Fibroblast of lung (primary cell): ENCODE measurements at regions not wholly inside any gene's neighbourhood (a gene's known extent, or its start where the extent isn't known, plus 50 kb on each side); places are given as distances from the start of the nearest gene placed in this dataset.

Source experiments
- DNase-seq, 2 donors: peaks; one replicate each; pipeline versions ENCODE4 v3.0.0 to v3.0.0-alpha.2; 2010; ENCODE audit warnings: low read depth in 2 of 2
- H2AFZ ChIP-seq: 2 replicates; pipeline ENCODE4 v1.5.1; 2012; ENCODE audit warnings: low read length, control low read depth, inconsistent platforms
- H3K27ac ChIP-seq: 2 replicates; pipeline ENCODE4 v1.5.1; 2011; ENCODE audit warnings: low read length, control low read depth; ENCODE audit not compliant: insufficient read depth
- H3K27me3 ChIP-seq: 2 replicates; pipeline ENCODE4 v1.5.1; 2011; ENCODE audit warnings: mild to moderate bottlenecking, low read length; ENCODE audit not compliant: control insufficient read depth, insufficient read depth
- H3K36me3 ChIP-seq: 2 replicates; pipeline ENCODE4 v1.5.1; 2011; ENCODE audit warnings: low read length; ENCODE audit not compliant: control insufficient read depth, insufficient read depth
- H3K4me1 ChIP-seq: 2 replicates; pipeline ENCODE4 v1.5.1; 2011; ENCODE audit warnings: low read length; ENCODE audit not compliant: control insufficient read depth, insufficient read depth; ENCODE audit errors: extremely low read depth
- H3K4me2 ChIP-seq: 2 replicates; pipeline ENCODE4 v1.5.1; 2011; ENCODE audit warnings: low read length, control low read depth; ENCODE audit not compliant: insufficient read depth; ENCODE audit errors: extremely low read depth
- H3K4me3 ChIP-seq, 4 experiments: fragments of 200-600 bp in 1 of 4; sonication (generic) in 1 of 4; replicated peaks in 1 of 4; 2 replicates each; pipeline ENCODE4 v1.5.1; 2011 to 2016; ENCODE audit warnings: low read length in 4 of 4, low read depth in 3 of 4, mild to moderate bottlenecking in 3 of 4, control low read depth in 2 of 4, inconsistent platforms in 1 of 4, mixed read lengths in 1 of 4; ENCODE audit not compliant: insufficient read depth in 1 of 4; ENCODE audit errors: control extremely low read depth in 1 of 4
- H3K79me2 ChIP-seq: 2 replicates; pipeline ENCODE4 v1.5.1; 2012; ENCODE audit warnings: mild to moderate bottlenecking, low read length, inconsistent platforms; ENCODE audit not compliant: control insufficient read depth, insufficient read depth
- H3K9ac ChIP-seq: 2 replicates; pipeline ENCODE4 v1.5.1; 2011; ENCODE audit warnings: mild to moderate bottlenecking, low read length, control low read depth; ENCODE audit not compliant: insufficient read depth
- H3K9me3 ChIP-seq: 2 replicates; pipeline ENCODE4 v1.5.1; 2012; ENCODE audit warnings: low read depth, low read length; ENCODE audit not compliant: control insufficient read depth, insufficient read depth
- H4K20me1 ChIP-seq: 2 replicates; pipeline ENCODE4 v1.5.1; 2011; ENCODE audit warnings: low read length; ENCODE audit not compliant: control insufficient read depth, insufficient read depth; ENCODE audit errors: extremely low read depth
- CTCF ChIP-seq, 2 donors: IDR thresholded peaks in 1 of 2; conservative IDR thresholded peaks in 1 of 2; 1 replicate in 1 of 2; 2 replicates in 1 of 2; pipeline ENCODE4 v1.5.1; 2011 to 2012; ENCODE audit warnings: low read length in 2 of 2, control low read depth in 1 of 2, inconsistent platforms in 1 of 2, low read depth in 1 of 2, mild to moderate bottlenecking in 1 of 2
- EZH2 ChIP-seq: IDR thresholded peaks from 2 replicates; pipeline ENCODE4 v1.5.1; 2012; ENCODE audit warnings: low read length, control low read depth, mild to moderate bottlenecking; ENCODE audit errors: missing control alignments

- no peaks in the 10 kb centered on the region for H3K36me3 ChIP-seq
- TF ChIP-seq EZH2, result no peak
- TF ChIP-seq CTCF (conservative IDR thresholded peaks at IDR 0.05 in 1 of 2, IDR thresholded peaks at IDR 0.05 in 1 of 2; ENCODE audit: low read depth in 1 of 2, low read length in 2 of 2), result no peak
- no peak for DNase-seq
- H2AFZ ChIP-seq, result no peak overlapping the region
- H3K9me3 ChIP-seq, result no peaks in the 10 kb centered on the region
- no peak overlapping the region for H3K4me3 ChIP-seq
- no peak overlapping the region for H3K4me2 ChIP-seq
- H3K4me1 ChIP-seq, result peaks cover 7% of the 10 kb centered on the region
- H3K27me3 ChIP-seq, result no peaks in the 10 kb centered on the region
- H3K27ac ChIP-seq, result no peak overlapping the region
- H3K9ac ChIP-seq, result no peak overlapping the region
- H3K79me2 ChIP-seq, result no peaks in the 10 kb centered on the region
- H4K20me1 ChIP-seq, result no peaks in the 10 kb centered on the region
Observed at GRCh38 chr6:30832864-30833263, 51.5 kb upstream of the DDR1 start.

GRCh38 chr6:30830438-30830837, 53.9 kb upstream of the DDR1 start:
- Histone ChIP-seq H3K9me3 (no peaks in the 10 kb centered on the region), H3K9ac (no peak overlapping the region), H3K27me3 (no peaks in the 10 kb centered on the region), H4K20me1 (no peaks in the 10 kb centered on the region), H2AFZ (no peak overlapping the region), H3K36me3 (no peaks in the 10 kb centered on the region), H3K4me2 (no peak overlapping the region), H3K4me3 (no peak overlapping the region), H3K79me2 (no peaks in the 10 kb centered on the region), H3K4me1 (peaks cover 9% of the 10 kb centered on the region), H3K27ac (no peak overlapping the region)
- DNase-seq, result no peak
- no peak for TF ChIP-seq CTCF (conservative IDR thresholded peaks at IDR 0.05 in 1 of 2, IDR thresholded peaks at IDR 0.05 in 1 of 2; ENCODE audit: low read depth in 1 of 2, low read length in 2 of 2)

GRCh38 chr6:30829639-30830255, 54.6 kb upstream of the DDR1 start:
- Histone ChIP-seq H3K4me2 (no peak overlapping the region), H3K4me1 (peaks cover 9% of the 10 kb centered on the region), H4K20me1 (no peaks in the 10 kb centered on the region), H3K9me3 (no peaks in the 10 kb centered on the region), H3K36me3 (no peaks in the 10 kb centered on the region), H3K9ac (no peak overlapping the region), H3K27me3 (no peaks in the 10 kb centered on the region), H3K27ac (no peak overlapping the region), H3K4me3 (no peak overlapping the region), H3K79me2 (no peaks in the 10 kb centered on the region), H2AFZ (no peak overlapping the region)
- DNase-seq, result no peak
- TF ChIP-seq EZH2, result no peak
- no peak for TF ChIP-seq CTCF (conservative IDR thresholded peaks at IDR 0.05 in 1 of 2, IDR thresholded peaks at IDR 0.05 in 1 of 2; ENCODE audit: low read depth in 1 of 2, low read length in 2 of 2)
